Stimulated activated memory B cell treated with anti-CD40 and anti-IgM and Interleukin-4, amounts not matched to agents 10 μg/mL and 1 μg/mL and 100 μg/mL, for 72 hours (primary cell): ENCODE measurements at regions not wholly inside any gene's neighbourhood (a gene's known extent, or its start where the extent isn't known, plus 50 kb on each side); places are given as distances from the start of the nearest gene placed in this dataset.

Source experiments
- ATAC-seq: fragments of 150-1000 bp; cut with Tn5 transposase; 2 replicates; pipeline ENCODE4 v1.10.0; 2021
- H3K27ac Mint-ChIP-seq: one replicate; pipeline ENCODE4 v1.8.0; 2022; ENCODE audit warnings: mild to moderate bottlenecking, mixed read lengths
- H3K27me3 Mint-ChIP-seq: one replicate; pipeline ENCODE4 v1.8.0; 2022; ENCODE audit warnings: mixed read lengths
- H3K36me3 Mint-ChIP-seq: one replicate; pipeline ENCODE4 v1.8.0; 2022; ENCODE audit warnings: mixed read lengths
- H3K4me1 Mint-ChIP-seq: one replicate; pipeline ENCODE4 v1.8.0; 2022; ENCODE audit warnings: mixed read lengths
- H3K4me3 Mint-ChIP-seq: one replicate; pipeline ENCODE4 v1.8.0; 2022; ENCODE audit warnings: mild to moderate bottlenecking, moderate library complexity, mixed read lengths
- H3K9me3 Mint-ChIP-seq: one replicate; pipeline ENCODE4 v1.8.0; 2022; ENCODE audit warnings: mixed read lengths

GRCh38 chr1:38337711-38338110 is 291.1 kb upstream of the POU3F1 start:
- Mint-ChIP-seq H3K36me3 (no peaks in the 10 kb centered on the region), H3K27me3 (no peaks in the 10 kb centered on the region), H3K9me3 (no peaks in the 10 kb centered on the region), H3K4me1 (peaks cover 10% of the 10 kb centered on the region), H3K27ac (no peak overlapping the region), H3K4me3 (no peak overlapping the region)
- no peak for ATAC-seq

- ATAC-seq = no peak
- no peaks in the 10 kb centered on the region for H3K27me3 Mint-ChIP-seq
- H3K9me3 Mint-ChIP-seq = no peaks in the 10 kb centered on the region
- H3K4me3 Mint-ChIP-seq = no peak overlapping the region
- peaks cover 10% of the 10 kb centered on the region for H3K4me1 Mint-ChIP-seq
- no peaks in the 10 kb centered on the region for H3K36me3 Mint-ChIP-seq
- H3K27ac Mint-ChIP-seq = no peak overlapping the region
Measured at GRCh38 chr1:38336961-38337360, 290.4 kb upstream of the POU3F1 start.

GRCh38 chr1:38336301-38336923 is 289.8 kb upstream of the POU3F1 start:
- Mint-ChIP-seq H3K9me3 (no peaks in the 10 kb centered on the region), H3K27me3 (no peaks in the 10 kb centered on the region), H3K4me3 (no peak overlapping the region), H3K36me3 (no peaks in the 10 kb centered on the region), H3K4me1 (peaks cover 10% of the 10 kb centered on the region), H3K27ac (no peak overlapping the region)
- no peak for ATAC-seq

GRCh38 chr1:38334930-38335592 is 288.5 kb upstream of the POU3F1 start:
- H3K27me3 Mint-ChIP-seq = no peaks in the 10 kb centered on the region
- no peak overlapping the region for H3K4me3 Mint-ChIP-seq
- H3K36me3 Mint-ChIP-seq = no peaks in the 10 kb centered on the region
- H3K9me3 Mint-ChIP-seq = no peaks in the 10 kb centered on the region
- no peak overlapping the region for H3K27ac Mint-ChIP-seq
- H3K4me1 Mint-ChIP-seq = peaks cover 10% of the 10 kb centered on the region
- ATAC-seq = peak; percentile 61

GRCh38 chr1:38332649-38333310 is 286.2 kb upstream of the POU3F1 start:
- no peaks in the 10 kb centered on the region for H3K36me3 Mint-ChIP-seq
- H3K27me3 Mint-ChIP-seq = no peaks in the 10 kb centered on the region
- H3K4me1 Mint-ChIP-seq = peaks cover 10% of the 10 kb centered on the region
- no peak overlapping the region for H3K27ac Mint-ChIP-seq
- no peaks in the 10 kb centered on the region for H3K9me3 Mint-ChIP-seq
- ATAC-seq = no peak
- H3K4me3 Mint-ChIP-seq = no peak overlapping the region

GRCh38 chr1:38331496-38332210 is 285.1 kb upstream of the POU3F1 start:
- H3K4me1 Mint-ChIP-seq = peaks cover 10% of the 10 kb centered on the region
- no peaks in the 10 kb centered on the region for H3K36me3 Mint-ChIP-seq
- peaks cover 6% of the 10 kb centered on the region for H3K27me3 Mint-ChIP-seq
- no peak overlapping the region for H3K27ac Mint-ChIP-seq
- no peaks in the 10 kb centered on the region for H3K9me3 Mint-ChIP-seq
- ATAC-seq = no peak
- no peak overlapping the region for H3K4me3 Mint-ChIP-seq

- no peak overlapping the region for H3K4me3 Mint-ChIP-seq
- no peaks in the 10 kb centered on the region for H3K9me3 Mint-ChIP-seq
- no peak for ATAC-seq
- H3K4me1 Mint-ChIP-seq = peaks cover 10% of the 10 kb centered on the region
- H3K27me3 Mint-ChIP-seq = peaks cover 7% of the 10 kb centered on the region
- H3K27ac Mint-ChIP-seq = no peak overlapping the region
- no peaks in the 10 kb centered on the region for H3K36me3 Mint-ChIP-seq
Measured at GRCh38 chr1:38330799-38331198, 284.2 kb upstream of the POU3F1 start.

- Mint-ChIP-seq H3K9me3 (no peaks in the 10 kb centered on the region), H3K4me1 (peaks cover 2% of the 10 kb centered on the region), H3K36me3 (peaks cover 5% of the 10 kb centered on the region), H3K27ac (no peak overlapping the region), H3K27me3 (peaks cover 7% of the 10 kb centered on the region), H3K4me3 (no peak overlapping the region)
- no peak for ATAC-seq
Measured at GRCh38 chr1:38329644-38330043, 283.1 kb upstream of the POU3F1 start.

- Mint-ChIP-seq H3K27ac (no peak overlapping the region), H3K9me3 (no peaks in the 10 kb centered on the region), H3K27me3 (peaks cover 7% of the 10 kb centered on the region), H3K4me3 (no peak overlapping the region), H3K36me3 (peaks cover 5% of the 10 kb centered on the region), H3K4me1 (no peaks in the 10 kb centered on the region)
- ATAC-seq = no peak
Measured at GRCh38 chr1:38328278-38329035, 281.9 kb upstream of the POU3F1 start.

GRCh38 chr1:38327559-38327973 is 281.0 kb upstream of the POU3F1 start:
- H3K9me3 Mint-ChIP-seq = no peaks in the 10 kb centered on the region
- no peak for ATAC-seq
- peaks cover 14% of the 10 kb centered on the region for H3K27me3 Mint-ChIP-seq
- no peaks in the 10 kb centered on the region for H3K4me1 Mint-ChIP-seq
- peaks cover 5% of the 10 kb centered on the region for H3K36me3 Mint-ChIP-seq
- H3K27ac Mint-ChIP-seq = no peak overlapping the region
- no peak overlapping the region for H3K4me3 Mint-ChIP-seq

- H3K4me3 Mint-ChIP-seq = no peak overlapping the region
- H3K27ac Mint-ChIP-seq = no peak overlapping the region
- no peaks in the 10 kb centered on the region for H3K4me1 Mint-ChIP-seq
Measured at GRCh38 chr1:38326856-38327255, 280.3 kb upstream of the POU3F1 start.

GRCh38 chr1:38326135-38326534 is 279.5 kb upstream of the POU3F1 start:
- no peak overlapping the region for H3K4me3 Mint-ChIP-seq

More at GRCh38 chr1:38326856-38327255, 280.3 kb upstream of the POU3F1 start:
- H3K36me3 Mint-ChIP-seq = peaks cover 5% of the 10 kb centered on the region
- H3K9me3 Mint-ChIP-seq = peaks cover under 1% of the 10 kb centered on the region
- ATAC-seq = no peak
- peaks cover 21% of the 10 kb centered on the region for H3K27me3 Mint-ChIP-seq

GRCh38 chr1:38312753-38313152 is 266.2 kb upstream of the POU3F1 start:
- Mint-ChIP-seq H3K4me1 (peaks cover 7% of the 10 kb centered on the region), H3K36me3 (no peaks in the 10 kb centered on the region), H3K27ac (no peak overlapping the region), H3K9me3 (peaks cover 2% of the 10 kb centered on the region), H3K4me3 (no peak overlapping the region), H3K27me3 (peaks cover 10% of the 10 kb centered on the region)
- no peak for ATAC-seq

More at GRCh38 chr1:38326135-38326534, 279.5 kb upstream of the POU3F1 start:
- H3K36me3 Mint-ChIP-seq = peaks cover 5% of the 10 kb centered on the region
- peaks cover 26% of the 10 kb centered on the region for H3K27me3 Mint-ChIP-seq
- H3K4me1 Mint-ChIP-seq = no peaks in the 10 kb centered on the region
- H3K27ac Mint-ChIP-seq = no peak overlapping the region
- ATAC-seq = no peak
- peaks cover 2% of the 10 kb centered on the region for H3K9me3 Mint-ChIP-seq

GRCh38 chr1:38310079-38310478 is 263.5 kb upstream of the POU3F1 start:
- H3K4me1 Mint-ChIP-seq = peaks cover 7% of the 10 kb centered on the region
- ATAC-seq = no peak
- no peaks in the 10 kb centered on the region for H3K36me3 Mint-ChIP-seq
- H3K9me3 Mint-ChIP-seq = peaks cover 2% of the 10 kb centered on the region
- H3K4me3 Mint-ChIP-seq = no peak overlapping the region
- H3K27ac Mint-ChIP-seq = no peak overlapping the region
- H3K27me3 Mint-ChIP-seq = peaks cover 10% of the 10 kb centered on the region

GRCh38 chr1:38308780-38309179 is 262.2 kb upstream of the POU3F1 start:
- H3K4me3 Mint-ChIP-seq = no peak overlapping the region
- H3K27ac Mint-ChIP-seq = no peak overlapping the region
- no peaks in the 10 kb centered on the region for H3K36me3 Mint-ChIP-seq
- ATAC-seq = no peak
- H3K27me3 Mint-ChIP-seq = peaks cover 10% of the 10 kb centered on the region
- H3K9me3 Mint-ChIP-seq = peaks cover 2% of the 10 kb centered on the region
- peaks cover 7% of the 10 kb centered on the region for H3K4me1 Mint-ChIP-seq
